Inferior parietal cortex (tissue), 1 donor: ENCODE measurements at regions not wholly inside any gene's neighbourhood (a gene's known extent, or its start where the extent isn't known, plus 50 kb on each side); places are given as distances from the start of the nearest gene placed in this dataset.
"Not testable (repeated sequence)": the region's sequence is repeated elsewhere in the genome, so short reads cannot be mapped to it uniquely, and the experiment has no call there.

Source experiments
- DNase-seq: peaks from one replicate; pipeline ENCODE4 v3.0.0-alpha.2; 2016; ENCODE audit errors: extremely low spot score

- no peak for DNase-seq
These were observed 101.7 kb downstream of the BMS1 start for GRCh38 chr10:42883993-42884983.

DNA sequence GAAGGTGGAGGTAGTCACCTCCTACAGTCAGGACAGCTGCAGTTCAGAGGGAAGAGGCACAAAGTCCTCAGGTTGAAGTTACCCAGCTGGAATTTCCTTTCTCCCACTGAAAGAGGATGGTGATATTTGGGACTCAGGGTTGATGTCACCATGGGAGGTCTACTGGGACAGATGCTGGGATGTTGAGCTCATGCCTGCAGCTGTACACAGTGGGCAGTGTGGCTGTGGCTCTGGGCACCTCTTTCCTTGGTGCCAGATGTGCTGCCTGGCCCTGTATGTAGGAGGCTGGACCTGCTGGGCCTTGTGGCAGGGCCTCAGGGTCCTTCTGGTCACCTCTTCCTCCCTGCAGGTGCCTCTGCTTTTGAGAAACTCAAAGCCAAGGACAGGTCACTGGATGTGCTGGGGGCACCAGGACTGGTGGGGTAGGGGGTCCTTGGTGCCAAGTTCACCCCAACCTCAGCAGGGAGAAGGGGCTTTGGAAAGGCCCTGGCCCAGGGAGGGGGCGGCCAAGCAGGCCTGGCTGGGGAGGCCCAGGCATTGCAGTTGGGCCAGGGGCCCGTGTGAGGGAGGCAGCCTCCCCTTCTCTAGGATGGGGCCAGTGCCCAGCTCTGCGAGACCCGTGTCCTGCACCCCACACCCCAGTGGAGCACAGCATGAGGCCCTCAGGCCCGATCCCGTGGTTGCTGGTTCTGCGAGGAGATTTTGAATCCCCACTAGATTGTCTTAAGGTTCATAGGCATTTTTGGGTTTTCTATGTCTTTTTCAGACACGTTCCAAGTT lies 103.1 kb downstream of the BMS1 start:
- DNase-seq = no peak

DNA sequence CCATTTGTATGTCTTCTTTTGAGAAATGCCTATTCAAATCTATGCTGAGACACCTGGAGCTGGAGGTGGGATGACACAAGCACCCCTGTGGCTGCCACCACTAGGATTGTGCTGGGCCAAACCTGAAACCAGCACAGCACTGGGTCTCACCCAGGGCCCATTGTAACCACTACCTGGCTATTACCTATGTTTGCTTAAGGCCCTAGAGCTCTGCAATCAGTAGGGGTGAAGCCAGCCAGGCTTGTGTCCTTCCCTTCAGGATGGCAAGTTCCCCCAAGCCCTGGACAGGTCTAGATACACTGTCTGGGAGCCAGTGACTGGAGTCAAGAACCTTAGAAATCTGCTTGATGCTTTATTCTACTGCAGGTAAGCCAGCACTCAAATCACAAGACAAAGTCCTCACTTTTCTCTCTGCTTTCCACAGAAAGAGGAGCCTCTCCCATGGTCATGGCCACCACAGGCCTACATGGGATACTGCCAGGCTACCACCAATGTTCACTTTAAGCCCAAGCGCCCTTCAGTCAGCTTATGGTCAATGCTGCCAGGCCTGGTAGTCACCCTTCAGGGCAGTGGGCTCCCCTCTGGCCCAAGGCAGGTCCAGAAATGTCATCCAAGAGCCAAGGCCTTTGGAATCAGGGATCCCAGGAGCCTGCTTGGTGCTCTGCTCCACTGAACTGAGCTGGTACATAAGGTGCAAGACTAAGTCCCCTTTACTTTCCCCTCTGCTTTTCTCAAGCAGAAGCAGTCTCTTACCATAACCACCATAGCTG lies 105.3 kb downstream of the BMS1 start:
- no peak for DNase-seq

DNA sequence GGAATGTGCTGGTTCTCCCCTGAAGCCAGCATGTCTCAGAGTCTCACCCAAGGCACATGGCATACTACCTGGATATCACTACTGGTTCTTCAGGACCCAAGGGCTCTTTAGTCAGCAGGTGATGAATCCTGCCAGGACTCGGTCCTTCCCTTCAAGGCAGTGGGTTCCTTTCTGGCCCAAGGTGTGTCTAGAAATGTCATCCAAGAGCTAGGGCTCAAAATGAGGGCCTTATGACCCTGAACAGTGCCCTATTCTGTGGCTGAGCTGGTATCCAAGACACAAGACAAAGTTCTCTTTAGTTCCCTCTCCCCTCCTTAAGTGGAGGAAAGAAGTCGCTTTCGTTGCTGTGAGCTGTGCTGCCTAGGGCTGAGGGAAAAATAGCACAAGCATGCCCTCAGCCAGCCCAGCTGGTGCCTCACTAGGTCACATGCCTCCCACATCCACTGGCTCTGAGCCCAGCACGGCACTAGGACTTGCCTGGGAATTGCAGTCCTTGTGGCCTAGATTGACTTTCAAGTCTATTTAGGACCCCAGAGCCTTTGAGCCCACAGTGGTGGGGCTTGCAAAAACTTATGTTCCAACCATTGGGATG lies 106.0 kb downstream of the BMS1 start:
- no peak for DNase-seq

- no peak for DNase-seq
These were observed 114.1 kb downstream of the BMS1 start for GRCh38 chr10:42896735-42897134.

GRCh38 chr10:42898037-42898960 lies 115.7 kb downstream of the BMS1 start:
- DNase-seq = no peak

DNA sequence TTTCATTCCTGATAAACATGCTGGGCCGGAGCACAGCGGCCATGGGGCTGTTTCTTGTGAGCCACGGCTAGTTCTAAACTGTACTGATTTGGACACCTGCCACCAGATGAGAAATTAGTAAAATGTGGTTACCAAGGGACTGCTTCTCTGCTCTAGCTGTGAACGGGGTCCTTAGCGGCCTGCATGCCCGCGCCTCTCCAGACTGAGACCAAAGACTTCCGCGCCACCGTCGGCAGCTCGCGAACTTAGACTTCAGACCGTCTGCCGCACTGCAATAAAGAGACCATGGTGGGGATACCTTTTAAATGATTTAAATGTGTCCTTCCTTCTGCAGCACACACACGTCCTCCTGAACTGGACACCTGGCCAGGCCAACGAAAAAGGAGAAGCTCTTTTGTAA lies 116.4 kb downstream of the BMS1 start:
- no peak for DNase-seq

DNA sequence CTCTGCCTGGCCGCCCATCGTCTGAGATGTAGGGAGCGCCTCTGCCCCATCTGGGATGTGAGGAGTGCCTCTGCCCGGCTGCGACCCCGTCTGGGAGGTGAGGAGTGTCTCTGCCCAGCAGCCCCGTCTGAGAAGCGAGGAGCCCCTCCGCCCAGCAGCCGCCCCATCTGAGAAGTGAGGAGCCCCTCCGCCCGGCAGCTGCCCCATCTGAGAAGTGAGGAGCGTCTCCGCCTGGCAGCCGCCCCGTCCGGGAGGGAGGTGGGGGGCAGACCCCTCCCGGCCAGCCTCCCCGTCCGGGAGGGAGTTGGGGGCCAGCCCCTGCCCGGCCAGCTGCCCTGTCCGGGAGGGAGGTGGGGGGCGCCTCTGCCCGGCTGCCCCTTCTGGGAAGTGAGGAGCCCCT lies 117.8 kb downstream of the BMS1 start:
- not testable (repeated sequence) for DNase-seq

DNA sequence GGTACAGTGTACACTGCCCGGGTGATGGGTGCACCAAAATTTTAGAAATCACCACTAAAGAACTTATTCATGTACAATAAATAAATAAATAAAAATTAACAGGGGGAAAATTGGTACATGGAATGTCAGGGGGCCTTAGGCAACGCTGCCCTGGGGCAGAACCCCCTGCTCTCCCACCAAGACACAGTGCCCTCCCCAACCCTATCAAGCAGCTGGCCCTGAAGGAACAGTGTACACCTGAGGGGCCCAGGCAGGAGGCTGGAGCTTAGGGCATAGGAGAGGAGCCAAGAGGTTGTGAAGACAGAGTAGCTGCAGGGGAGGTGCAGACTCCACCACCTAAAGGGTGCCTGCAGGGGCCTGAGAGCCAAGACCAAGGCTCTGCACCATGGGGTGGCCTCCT lies 128.8 kb downstream of the BMS1 start:
- DNase-seq = no peak

GRCh38 chr10:42916974-42917373 lies 134.4 kb downstream of the BMS1 start:
- DNase-seq = no peak

GRCh38 chr10:42917821-42918220 lies 135.2 kb downstream of the BMS1 start:
- no peak for DNase-seq

- no peak for DNase-seq
These were observed 139.4 kb downstream of the BMS1 start for GRCh38 chr10:42921951-42922350.

DNA sequence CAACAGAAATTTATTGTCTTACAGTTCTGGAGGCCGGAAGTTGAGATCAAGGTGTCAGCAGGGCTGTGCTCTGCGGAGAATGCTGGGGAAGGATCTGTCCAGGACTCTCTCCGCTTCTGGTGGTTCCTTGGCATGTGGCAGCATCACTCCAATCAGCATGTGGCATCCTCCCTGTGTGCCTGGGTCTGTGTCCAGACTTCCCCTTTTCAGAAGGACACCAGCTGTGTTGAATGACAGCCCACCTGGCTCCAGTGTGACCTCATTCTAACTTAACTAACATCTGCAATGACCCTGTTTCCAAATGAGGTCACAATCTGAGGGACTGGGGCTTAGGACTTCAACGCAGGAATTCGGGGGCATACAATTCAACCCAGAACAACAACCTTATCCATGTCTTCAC lies 141.9 kb downstream of the BMS1 start:
- no peak for DNase-seq

DNA sequence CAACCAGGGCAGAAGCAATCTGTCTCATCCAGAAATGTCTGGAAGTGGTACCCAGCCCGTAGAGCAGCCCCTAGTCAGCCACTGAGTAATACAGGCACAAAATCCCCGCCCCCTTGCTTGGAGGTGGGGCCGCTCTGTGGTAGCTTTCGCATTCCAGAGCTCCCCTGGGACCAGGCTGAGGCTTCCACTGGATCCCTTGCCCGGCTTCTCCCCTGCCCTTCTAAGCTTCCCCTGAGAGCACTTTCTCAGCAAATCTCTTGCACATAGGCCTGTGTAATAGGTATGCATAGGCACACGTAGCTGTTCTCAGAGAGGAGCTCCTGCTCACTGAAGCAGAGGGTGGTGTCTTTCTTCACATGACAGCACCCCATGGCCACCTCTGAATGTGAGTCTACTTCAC lies 144.2 kb downstream of the BMS1 start:
- no peak for DNase-seq

GRCh38 chr10:42928064-42928463 lies 145.5 kb downstream of the BMS1 start:
- DNase-seq = no peak

DNA sequence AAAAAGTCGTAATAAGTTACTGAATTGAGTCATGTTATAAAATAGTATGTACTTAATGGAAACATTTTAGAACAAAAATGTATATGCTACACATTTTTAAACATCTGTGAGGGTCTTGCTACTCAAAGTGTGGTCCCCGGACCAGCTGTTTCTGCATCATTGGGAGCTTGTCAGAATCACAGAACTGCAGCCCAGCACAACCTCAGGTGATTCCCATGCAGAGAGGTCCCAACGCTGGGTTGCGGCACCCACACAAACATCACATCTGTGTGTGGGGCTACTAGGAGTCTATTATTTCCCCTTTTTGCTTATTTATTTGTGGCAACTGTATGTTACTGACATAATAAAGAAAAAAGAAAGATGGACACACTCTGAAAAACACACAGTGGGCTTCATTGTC lies 146.6 kb downstream of the BMS1 start:
- no peak for DNase-seq

DNA sequence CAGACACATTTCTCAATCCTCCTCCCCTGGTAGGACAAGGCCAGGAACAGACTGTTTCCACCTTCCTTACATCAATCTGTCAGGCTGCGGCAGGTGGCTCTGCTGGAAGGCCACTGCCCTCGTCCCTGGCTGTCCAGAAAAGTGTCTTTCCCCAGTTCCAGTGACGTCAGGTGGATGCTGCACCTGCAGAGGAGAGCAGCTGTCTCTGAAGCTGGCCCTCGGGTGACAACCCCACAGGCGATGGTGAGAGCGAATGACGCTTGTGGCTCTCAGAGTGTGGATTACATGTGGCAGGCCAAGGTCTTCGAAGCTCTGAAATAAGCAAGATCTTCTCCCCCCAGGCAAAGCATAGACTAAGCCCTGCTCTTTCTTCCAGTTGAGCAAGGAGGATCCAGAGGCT lies 146.9 kb upstream of the RET start:
- no peak for DNase-seq

DNA sequence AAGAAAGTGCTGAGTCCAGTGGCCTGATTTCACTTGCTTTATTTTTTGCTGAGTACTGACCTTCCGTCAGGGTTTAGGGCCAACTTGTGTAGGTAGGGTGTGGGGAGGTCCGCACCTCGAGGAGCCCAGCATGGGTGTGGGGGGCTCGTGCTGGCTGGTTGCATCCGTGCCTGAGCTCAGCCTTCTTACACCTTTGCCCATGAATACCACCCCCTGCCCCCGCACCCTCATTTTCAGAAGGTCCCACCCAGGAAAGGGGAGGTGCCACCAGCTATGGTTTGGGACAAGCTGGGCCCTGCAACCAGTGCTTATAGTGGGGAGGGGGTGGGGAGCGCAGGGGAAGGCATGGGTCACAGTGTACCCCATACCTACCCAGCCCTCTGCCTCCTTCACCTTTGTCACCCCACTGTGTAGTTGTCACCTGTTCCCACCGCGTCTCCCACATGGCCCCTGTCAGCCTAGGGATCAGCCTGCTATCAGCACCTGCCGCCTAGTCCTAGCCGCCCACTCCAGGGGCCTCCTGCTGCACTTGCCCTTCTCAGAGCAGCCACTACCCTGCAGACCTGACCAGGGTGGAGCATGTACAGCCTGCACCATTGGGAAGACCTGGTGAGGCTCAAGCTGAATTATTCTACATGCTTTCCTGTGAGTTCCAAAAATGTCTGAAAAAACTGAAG lies 146.2 kb upstream of the RET start:
- no peak for DNase-seq

- no peak for DNase-seq
These were observed 144.8 kb upstream of the RET start for GRCh38 chr10:42932116-42932515.
